ENCODE measurements at regions not wholly inside any gene's neighbourhood (a gene's known extent, or its start where the extent isn't known, plus 50 kb on each side); places are given as distances from the start of the nearest gene placed in this dataset.
"Not testable (repeated sequence)": the region's sequence is repeated elsewhere in the genome, so short reads cannot be mapped to it uniquely, and the experiment has no call there.

DNA sequence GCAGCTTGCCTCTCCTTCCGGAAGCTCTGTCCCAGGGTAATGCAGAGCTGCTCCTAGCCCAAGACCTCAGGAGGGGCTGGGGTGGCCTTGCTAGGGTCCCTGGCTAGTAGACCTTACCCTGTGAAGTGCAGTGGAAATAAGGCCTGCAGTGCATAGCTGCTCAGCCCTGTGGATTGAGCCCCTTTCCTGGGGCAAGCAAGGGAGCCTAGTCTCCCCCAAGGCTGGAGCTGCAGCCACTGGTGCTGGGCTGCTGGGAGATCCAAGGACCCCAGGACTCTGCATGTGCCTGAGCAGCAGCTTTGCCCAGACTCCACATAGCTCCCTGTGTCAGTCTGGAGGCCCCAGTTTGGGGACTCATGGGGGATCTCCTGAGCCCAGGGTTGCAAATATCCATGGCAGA is 57.9 kb downstream of the FANCF start:
- DNase-seq, result no peak
- H3K4me1 Mint-ChIP-seq, result no peaks in the 10 kb centered on the region
- peaks cover 35% of the 10 kb centered on the region for H3K27me3 Mint-ChIP-seq
- H3K4me3 Mint-ChIP-seq, result no peak overlapping the region
- no peak overlapping the region for H3K27ac Mint-ChIP-seq
- no peaks in the 10 kb centered on the region for H3K36me3 Mint-ChIP-seq
- no peaks in the 10 kb centered on the region for H3K9me3 Mint-ChIP-seq

GRCh38 chr11:22566293-22566692 is 59.3 kb downstream of the FANCF start:
- H3K36me3 Mint-ChIP-seq, result no peaks in the 10 kb centered on the region
- no peaks in the 10 kb centered on the region for H3K4me1 Mint-ChIP-seq
- no peaks in the 10 kb centered on the region for H3K9me3 Mint-ChIP-seq

DNA sequence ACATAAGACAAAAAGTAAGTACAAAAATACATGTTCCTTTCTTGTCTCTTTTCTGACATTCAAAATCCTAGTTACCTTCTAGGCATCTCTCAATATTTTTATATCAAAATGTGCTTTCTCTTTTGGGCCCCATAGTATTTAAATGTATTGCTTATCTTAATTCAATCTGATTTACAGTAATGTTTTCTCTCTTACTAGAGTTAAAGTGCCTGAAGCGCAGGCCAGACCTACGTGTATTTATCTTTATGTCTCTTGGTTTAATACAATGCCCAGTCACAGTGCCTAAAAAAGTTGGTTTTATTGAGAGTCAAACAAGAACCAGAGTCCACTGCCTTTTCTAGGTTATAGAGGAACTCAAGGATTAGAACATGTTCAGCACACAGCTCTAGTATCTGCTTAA is 64.3 kb downstream of the FANCF start:
- no peak for DNase-seq
- Mint-ChIP-seq H3K36me3 (no peaks in the 10 kb centered on the region), H3K27me3 (peaks cover 25% of the 10 kb centered on the region), H3K4me3 (no peak overlapping the region), H3K9me3 (no peaks in the 10 kb centered on the region), H3K4me1 (no peaks in the 10 kb centered on the region), H3K27ac (no peak overlapping the region)

More at GRCh38 chr11:22566293-22566692, 59.3 kb downstream of the FANCF start:
- no peak for DNase-seq
- H3K27me3 Mint-ChIP-seq, result peaks cover 37% of the 10 kb centered on the region
- H3K4me3 Mint-ChIP-seq, result no peak overlapping the region
- no peak overlapping the region for H3K27ac Mint-ChIP-seq

GRCh38 chr11:22559416-22559815 is 66.2 kb downstream of the FANCF start:
- Mint-ChIP-seq H3K4me1 (peaks cover 3% of the 10 kb centered on the region), H3K27me3 (peaks cover 17% of the 10 kb centered on the region), H3K27ac (no peak overlapping the region), H3K36me3 (no peaks in the 10 kb centered on the region), H3K4me3 (no peak overlapping the region), H3K9me3 (no peaks in the 10 kb centered on the region)
- no peak for DNase-seq

GRCh38 chr11:22558664-22559063 is 67.0 kb downstream of the FANCF start:
- Mint-ChIP-seq H3K27me3 (peaks cover 12% of the 10 kb centered on the region), H3K4me1 (peaks cover 8% of the 10 kb centered on the region), H3K9me3 (no peaks in the 10 kb centered on the region), H3K27ac (no peak overlapping the region), H3K4me3 (no peak overlapping the region), H3K36me3 (no peaks in the 10 kb centered on the region)
- no peak for DNase-seq

- H3K27me3 Mint-ChIP-seq, result peaks cover 16% of the 10 kb centered on the region
- peaks cover 8% of the 10 kb centered on the region for H3K4me1 Mint-ChIP-seq
- H3K4me3 Mint-ChIP-seq, result no peak overlapping the region
- no peaks in the 10 kb centered on the region for H3K9me3 Mint-ChIP-seq
- H3K27ac Mint-ChIP-seq, result no peak overlapping the region
- DNase-seq, result no peak
- no peaks in the 10 kb centered on the region for H3K36me3 Mint-ChIP-seq
Observed at GRCh38 chr11:22556381-22556780, 69.2 kb downstream of the FANCF start.

DNA sequence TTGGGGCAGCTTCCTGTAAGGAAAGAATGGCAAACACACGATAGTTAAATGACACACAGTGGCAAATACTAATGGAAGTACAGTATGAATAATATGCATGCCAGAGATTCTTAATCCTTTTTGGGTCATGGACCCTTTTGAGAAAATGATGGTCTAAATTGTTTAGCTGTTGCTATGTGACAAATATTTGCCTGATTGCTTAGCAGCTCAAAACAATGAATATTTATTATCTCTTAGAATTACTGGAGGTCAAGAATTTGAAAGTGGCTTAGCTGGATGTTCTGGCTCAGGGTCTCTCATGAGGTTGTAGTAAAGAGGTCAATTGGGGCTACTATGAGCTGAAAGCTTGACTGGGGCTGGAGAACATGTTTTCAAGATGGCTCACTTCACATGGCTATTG is 69.7 kb downstream of the FANCF start:
- DNase-seq, result no peak
- no peak overlapping the region for H3K27ac Mint-ChIP-seq
- no peak overlapping the region for H3K4me3 Mint-ChIP-seq
- H3K9me3 Mint-ChIP-seq, result no peaks in the 10 kb centered on the region
- H3K4me1 Mint-ChIP-seq, result peaks cover 8% of the 10 kb centered on the region
- H3K27me3 Mint-ChIP-seq, result peaks cover 18% of the 10 kb centered on the region
- no peaks in the 10 kb centered on the region for H3K36me3 Mint-ChIP-seq

DNA sequence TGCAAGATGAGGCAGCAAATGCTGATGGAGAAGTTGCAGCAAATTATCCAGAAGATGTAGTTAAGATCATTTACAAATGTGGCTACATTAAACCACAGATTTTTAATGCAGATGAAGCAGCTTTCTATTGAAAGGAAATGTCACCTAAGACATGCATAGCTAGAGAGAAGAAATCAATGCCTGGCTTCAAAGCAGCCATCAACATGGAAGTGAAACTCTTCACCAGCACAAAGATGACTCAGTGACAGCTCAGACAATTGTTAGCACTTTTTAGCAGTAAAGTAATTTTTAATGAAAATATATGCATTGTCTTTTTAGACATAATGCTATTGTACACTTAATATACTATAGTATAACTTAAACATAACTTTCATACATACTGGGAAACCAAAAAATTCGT is 71.4 kb downstream of the FANCF start:
- Mint-ChIP-seq H3K27me3 (peaks cover 24% of the 10 kb centered on the region), H3K27ac (no peak overlapping the region), H3K9me3 (no peaks in the 10 kb centered on the region), H3K36me3 (no peaks in the 10 kb centered on the region), H3K4me1 (peaks cover 10% of the 10 kb centered on the region), H3K4me3 (no peak overlapping the region)
- DNase-seq, result no peak

DNA sequence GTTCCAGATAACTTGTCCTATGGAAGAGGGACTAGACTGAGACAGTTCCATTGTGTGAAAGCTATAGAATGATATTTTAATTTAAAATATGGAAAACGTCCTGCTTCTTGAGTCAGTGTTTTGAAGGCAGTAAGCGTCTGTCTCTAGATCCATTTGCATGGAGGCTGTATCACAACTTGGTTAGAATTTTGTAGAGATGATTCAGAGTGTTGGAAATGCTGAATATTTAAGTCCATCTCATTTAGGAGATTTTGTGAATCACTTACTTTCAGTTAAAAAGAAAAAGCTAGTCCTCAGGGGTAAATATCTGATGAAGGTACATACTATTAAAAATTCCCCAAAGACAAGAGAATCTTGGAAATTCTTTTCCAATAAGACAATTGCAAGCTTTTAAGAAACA is 72.7 kb downstream of the FANCF start:
- H3K27ac Mint-ChIP-seq, result no peak overlapping the region
- peaks cover 12% of the 10 kb centered on the region for H3K4me1 Mint-ChIP-seq
- H3K4me3 Mint-ChIP-seq, result no peak overlapping the region
- no peaks in the 10 kb centered on the region for H3K9me3 Mint-ChIP-seq
- H3K27me3 Mint-ChIP-seq, result peaks cover 24% of the 10 kb centered on the region
- no peaks in the 10 kb centered on the region for H3K36me3 Mint-ChIP-seq
- no peak for DNase-seq

DNA sequence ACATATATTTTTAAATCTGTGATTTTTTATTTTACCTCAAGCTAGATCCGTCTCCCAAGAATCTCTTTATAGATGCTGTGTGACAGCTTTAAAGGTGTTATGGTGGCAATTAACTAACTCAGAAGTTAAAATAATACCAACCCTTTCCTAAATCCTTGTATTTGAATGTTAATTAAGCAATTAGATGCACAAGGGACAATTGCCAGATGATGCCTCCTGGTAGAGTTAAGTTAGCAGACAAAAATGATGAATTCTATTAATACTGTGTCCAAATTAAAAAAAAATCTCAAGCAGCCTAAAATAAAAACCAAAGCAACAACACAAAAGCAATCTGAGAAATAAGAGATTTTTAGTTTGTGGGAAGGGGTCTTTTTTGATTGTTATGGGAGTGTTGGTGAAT is 78.9 kb downstream of the FANCF start:
- H3K27me3 Mint-ChIP-seq, result peaks cover 22% of the 10 kb centered on the region
- H3K4me3 Mint-ChIP-seq, result no peak overlapping the region
- H3K27ac Mint-ChIP-seq, result no peak overlapping the region
- H3K9me3 Mint-ChIP-seq, result no peaks in the 10 kb centered on the region
- no peak for DNase-seq
- peaks cover 5% of the 10 kb centered on the region for H3K4me1 Mint-ChIP-seq
- no peaks in the 10 kb centered on the region for H3K36me3 Mint-ChIP-seq

DNA sequence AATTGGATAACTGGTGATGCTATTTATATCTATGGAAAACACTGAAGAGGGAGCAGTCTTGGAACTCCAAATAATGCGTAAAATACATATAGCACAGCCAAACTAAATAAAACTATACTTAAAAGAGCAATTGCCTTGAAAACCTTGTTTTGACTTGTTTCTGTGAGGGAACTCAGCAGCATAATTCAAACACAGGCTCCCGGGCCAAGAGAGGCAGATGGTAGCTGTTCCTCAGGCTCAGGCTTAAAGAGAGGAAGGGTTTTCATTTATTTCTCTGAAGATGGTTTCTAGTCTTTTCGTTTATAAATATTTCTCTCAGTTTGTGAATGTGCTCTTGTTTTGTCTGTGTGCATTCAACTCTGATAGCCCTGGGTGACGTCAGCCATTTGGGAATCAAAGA is 82.4 kb downstream of the FANCF start:
- H3K27me3 Mint-ChIP-seq, result peaks cover 19% of the 10 kb centered on the region
- H3K36me3 Mint-ChIP-seq, result no peaks in the 10 kb centered on the region
- no peaks in the 10 kb centered on the region for H3K9me3 Mint-ChIP-seq

DNA sequence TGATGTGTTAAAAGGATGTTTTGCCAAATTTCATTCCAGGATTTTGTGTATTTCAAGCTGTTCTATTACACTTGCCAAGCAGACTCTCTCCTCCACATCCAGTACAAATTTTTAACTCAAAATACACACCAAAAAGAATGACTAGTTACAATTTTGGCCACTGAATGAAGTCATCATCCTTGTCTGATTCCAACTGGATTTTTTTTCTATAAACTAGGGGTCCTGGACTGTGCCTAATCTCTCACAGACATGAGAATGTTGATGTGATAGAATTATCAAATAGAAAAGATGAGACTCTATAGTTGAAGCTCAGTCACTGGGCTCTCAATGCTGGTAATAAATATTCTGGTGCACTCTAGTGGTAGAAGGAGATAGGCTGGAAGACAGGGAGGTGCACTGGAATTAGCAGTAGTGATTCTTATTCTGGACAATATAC is 85.8 kb downstream of the FANCF start:
- Mint-ChIP-seq H3K27ac (no peak overlapping the region), H3K4me1 (no peaks in the 10 kb centered on the region), H3K4me3 (no peak overlapping the region), H3K36me3 (no peaks in the 10 kb centered on the region), H3K9me3 (no peaks in the 10 kb centered on the region), H3K27me3 (peaks cover 12% of the 10 kb centered on the region)
- no peak for DNase-seq

More for the DNA sequence above, 82.4 kb downstream of the FANCF start:
- no peak for DNase-seq
- Mint-ChIP-seq H3K27ac (no peak overlapping the region), H3K4me1 (no peaks in the 10 kb centered on the region), H3K4me3 (no peak overlapping the region)

DNA sequence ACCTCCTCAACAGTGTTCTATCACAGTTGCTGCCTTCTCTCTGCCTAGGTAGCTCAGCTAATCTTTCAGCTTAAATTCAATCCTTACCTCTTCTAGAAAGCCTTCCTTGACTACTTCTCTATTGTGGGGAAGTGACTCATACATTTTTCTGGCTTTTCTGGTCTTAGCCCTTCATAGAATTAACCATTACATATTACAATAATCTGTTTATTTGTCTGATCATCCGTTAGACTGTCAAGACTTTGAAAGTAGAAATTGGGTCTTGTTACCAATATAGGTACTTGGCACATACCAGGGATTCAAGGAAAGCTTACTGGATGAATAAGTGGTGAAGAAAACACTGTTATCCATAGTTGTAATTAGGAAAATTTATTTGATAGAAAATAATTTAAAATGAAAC is 89.6 kb downstream of the FANCF start:
- no peak for DNase-seq
- no peaks in the 10 kb centered on the region for H3K36me3 Mint-ChIP-seq
- no peak overlapping the region for H3K27ac Mint-ChIP-seq
- no peak overlapping the region for H3K4me3 Mint-ChIP-seq
- peaks cover 8% of the 10 kb centered on the region for H3K27me3 Mint-ChIP-seq
- no peaks in the 10 kb centered on the region for H3K4me1 Mint-ChIP-seq
- H3K9me3 Mint-ChIP-seq, result no peaks in the 10 kb centered on the region

DNA sequence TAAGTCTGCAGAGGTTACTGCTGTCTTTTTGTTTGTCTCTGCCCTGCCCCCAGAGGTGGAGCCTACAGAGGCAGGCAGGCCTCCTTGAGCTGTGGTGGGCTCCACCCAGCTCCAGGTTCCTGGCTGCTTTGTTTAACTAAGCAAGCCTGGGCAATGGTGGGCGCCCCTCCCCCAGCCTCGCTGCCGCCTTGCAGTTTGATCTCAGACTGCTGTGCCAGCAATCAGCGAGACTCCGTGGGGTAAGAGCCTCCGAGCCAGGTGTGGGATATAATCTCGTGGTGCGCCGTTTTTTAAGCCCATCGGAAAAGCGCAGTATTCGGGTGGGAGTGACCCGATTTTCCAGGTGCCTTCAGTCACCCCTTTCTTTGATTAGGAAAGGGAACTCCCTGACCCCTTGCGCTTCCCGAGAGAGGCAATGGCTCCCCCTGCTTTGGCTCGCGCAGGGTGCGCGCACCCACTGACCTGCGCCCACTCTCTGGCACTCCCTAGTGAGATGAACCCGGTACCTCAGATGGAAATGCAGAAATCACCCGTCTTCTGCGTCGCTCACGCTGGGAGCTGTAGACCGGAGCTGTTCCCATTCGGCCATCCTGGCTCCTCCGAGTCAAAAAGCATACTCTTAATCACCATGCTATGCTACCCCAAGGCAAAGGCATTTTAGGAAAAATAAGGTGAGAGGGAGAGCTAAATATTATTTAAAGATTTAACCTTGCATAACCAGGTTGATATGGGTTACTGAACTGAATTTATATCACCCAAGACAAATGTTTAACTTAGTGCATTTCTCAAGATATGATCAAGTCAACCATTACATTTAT is 96.8 kb downstream of the FANCF start:
- H3K9me3 Mint-ChIP-seq, H3K4me1 Mint-ChIP-seq, H3K36me3 Mint-ChIP-seq, H3K4me3 Mint-ChIP-seq, DNase-seq, H3K27ac Mint-ChIP-seq: not testable (repeated sequence)
- peaks cover 13% of the 10 kb centered on the region for H3K27me3 Mint-ChIP-seq

GRCh38 chr11:22522225-22522624 is 103.4 kb downstream of the FANCF start:
- Mint-ChIP-seq H3K36me3 (no peaks in the 10 kb centered on the region), H3K4me1 (peaks cover 3% of the 10 kb centered on the region), H3K9me3 (no peaks in the 10 kb centered on the region), H3K4me3 (no peak overlapping the region), H3K27me3 (peaks cover 13% of the 10 kb centered on the region), H3K27ac (no peak overlapping the region)
- no peak for DNase-seq

DNA sequence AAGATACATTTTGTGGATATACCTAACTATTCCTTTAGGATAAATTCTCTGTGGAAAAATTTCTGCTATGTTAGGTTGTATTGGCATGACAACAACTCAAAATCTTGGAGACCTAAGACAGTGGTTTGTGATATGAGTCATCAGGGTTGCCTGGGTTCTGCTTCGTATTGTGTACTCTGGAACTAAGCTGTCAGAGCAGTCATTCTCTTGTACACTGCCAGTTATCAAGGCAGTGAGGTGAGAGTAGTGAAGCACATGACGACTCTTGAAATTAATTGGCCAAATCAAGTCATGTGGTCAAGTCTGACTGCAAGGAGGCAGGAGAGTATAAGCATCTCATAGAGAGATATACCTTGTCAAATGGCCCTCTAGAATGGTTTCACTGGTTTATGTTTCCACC is 104.4 kb downstream of the FANCF start:
- Mint-ChIP-seq H3K36me3 (no peaks in the 10 kb centered on the region), H3K27ac (no peak overlapping the region), H3K27me3 (peaks cover 14% of the 10 kb centered on the region), H3K4me1 (peaks cover 3% of the 10 kb centered on the region), H3K4me3 (no peak overlapping the region), H3K9me3 (no peaks in the 10 kb centered on the region)
- DNase-seq, result no peak
